ENCODE measurements at regions not wholly inside any gene's neighbourhood (a gene's known extent, or its start where the extent isn't known, plus 50 kb on each side); places are given as distances from the start of the nearest gene placed in this dataset.

DNA sequence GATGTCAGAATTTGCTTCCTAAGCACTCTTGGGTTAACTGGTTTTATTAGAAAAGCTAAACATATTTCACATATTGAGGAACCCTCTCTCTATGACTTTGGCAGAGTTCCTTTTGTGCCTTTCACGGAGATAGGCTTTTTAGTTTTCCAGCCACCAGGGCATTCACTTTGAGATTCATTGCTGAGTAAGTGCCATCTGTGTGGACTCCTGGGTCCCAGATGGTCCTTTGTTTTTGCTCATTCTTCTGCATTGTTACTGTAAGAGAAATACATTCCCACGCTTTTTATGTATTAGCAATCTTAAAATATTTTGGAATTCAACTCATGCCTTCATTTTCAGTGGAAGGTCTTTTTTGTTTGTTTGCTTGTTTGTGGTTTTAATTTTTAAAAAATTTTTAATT is 76.3 kb upstream of the PHACTR2 start:
- DNase-seq (ENCODE audit: low read depth, low spot score) (no peak), FAIRE-seq (no peak)
- no peaks in the 10 kb centered on the region for H3K9me1 ChIP-seq (replicated peaks; ENCODE audit: control insufficient read depth, extremely low read depth, insufficient read depth, low read length)
- dilution Hi-C loops (cut with MboI; ENCODE audit: extremely low pct_ligation_motif_present, low sequenced_read_pairs), result no loop called here
- H3K36me3 ChIP-seq (ENCODE audit: control insufficient read depth in 2 of 2, extremely low read depth in 1 of 2, insufficient read depth in 2 of 2, low read length in 2 of 2), result no peaks in the 10 kb centered on the region
- POLR2A ChIA-PET, result no interaction called here
- no peaks in the 10 kb centered on the region for H3K9me3 ChIP-seq (replicated peaks; ENCODE audit: control insufficient read depth, insufficient read depth, low read length)
- H4K20me1 ChIP-seq (replicated peaks; ENCODE audit: control insufficient read depth, extremely low read depth, insufficient read depth, low read length), result no peaks in the 10 kb centered on the region
- no peak overlapping the region for H2AFZ ChIP-seq (ENCODE audit: low read depth, low read length)
- no peaks in the 10 kb centered on the region for H3K27me3 ChIP-seq (ENCODE audit: control insufficient read depth in 2 of 2, insufficient read depth in 2 of 2, low read length in 2 of 2)
- CTCF ChIA-PET, result no interaction called here
- no peak overlapping the region for H3K4me3 ChIP-seq (replicated peaks in 1 of 3; ENCODE audit: insufficient read depth in 1 of 3, low read depth in 1 of 3, low read length in 3 of 3)
- no peak overlapping the region for H3K27ac ChIP-seq (ENCODE audit: insufficient read depth, low read depth, low read length)
- H3K4me2 ChIP-seq (ENCODE audit: insufficient read depth, low read length), result no peak overlapping the region
- no TSS peak for BruUV-seq (replicated peaks)
- TF ChIP-seq JUN (IDR thresholded peaks at IDR 0.05; ENCODE audit: borderline replicate concordance, insufficient read depth, insufficient read length, low read depth) (no peak), GATA2 (IDR thresholded peaks at IDR 0.05; ENCODE audit: insufficient read depth, insufficient read length, low read depth, low read length) (no peak), MYC (IDR thresholded peaks at IDR 0.05; ENCODE audit: low read depth, low read length) (no peak), FOS (IDR thresholded peaks at IDR 0.05; ENCODE audit: borderline replicate concordance, insufficient read depth, low read length) (no peak), POLR2A (IDR thresholded peaks at IDR 0.05; ENCODE audit: low read depth, low read length) (no peak), EZH2 (IDR thresholded peaks at IDR 0.05; ENCODE audit: borderline replicate concordance, low read depth, low read length, severe bottlenecking) (no peak), MAX (IDR thresholded peaks at IDR 0.05; ENCODE audit: insufficient read depth, insufficient read length) (no peak), POLR2AphosphoS5 (IDR thresholded peaks at IDR 0.05; ENCODE audit: insufficient read depth, low read depth, low read length) (no peak)
- TF ChIP-seq, protein P1, sequence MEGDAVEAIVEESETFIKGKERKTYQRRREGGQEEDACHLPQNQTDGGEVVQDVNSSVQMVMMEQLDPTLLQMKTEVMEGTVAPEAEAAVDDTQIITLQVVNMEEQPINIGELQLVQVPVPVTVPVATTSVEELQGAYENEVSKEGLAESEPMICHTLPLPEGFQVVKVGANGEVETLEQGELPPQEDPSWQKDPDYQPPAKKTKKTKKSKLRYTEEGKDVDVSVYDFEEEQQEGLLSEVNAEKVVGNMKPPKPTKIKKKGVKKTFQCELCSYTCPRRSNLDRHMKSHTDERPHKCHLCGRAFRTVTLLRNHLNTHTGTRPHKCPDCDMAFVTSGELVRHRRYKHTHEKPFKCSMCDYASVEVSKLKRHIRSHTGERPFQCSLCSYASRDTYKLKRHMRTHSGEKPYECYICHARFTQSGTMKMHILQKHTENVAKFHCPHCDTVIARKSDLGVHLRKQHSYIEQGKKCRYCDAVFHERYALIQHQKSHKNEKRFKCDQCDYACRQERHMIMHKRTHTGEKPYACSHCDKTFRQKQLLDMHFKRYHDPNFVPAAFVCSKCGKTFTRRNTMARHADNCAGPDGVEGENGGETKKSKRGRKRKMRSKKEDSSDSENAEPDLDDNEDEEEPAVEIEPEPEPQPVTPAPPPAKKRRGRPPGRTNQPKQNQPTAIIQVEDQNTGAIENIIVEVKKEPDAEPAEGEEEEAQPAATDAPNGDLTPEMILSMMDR (IDR thresholded peaks at IDR 0.05; ENCODE audit: extremely low read depth in 1 of 2, insufficient read depth in 1 of 2, low read depth in 1 of 2, low read length in 2 of 2), result no peak
- H3K9ac ChIP-seq (replicated peaks; ENCODE audit: extremely low read depth, insufficient read depth, low read length), result no peak overlapping the region
- no peaks in the 10 kb centered on the region for H3K79me2 ChIP-seq (ENCODE audit: control insufficient read depth, insufficient read depth, low read length)
- peaks cover 2% of the 10 kb centered on the region for H3K4me1 ChIP-seq (ENCODE audit: control insufficient read depth, extremely low read depth, insufficient read depth, low read length)
- intact Hi-C loops (cut with micrococcal nuclease), result no loop called here

Measured in endothelial cell of umbilical vein (primary cell).